Uterus (tissue), 3 donors: ENCODE measurements at regions not wholly inside any gene's neighbourhood (a gene's known extent, or its start where the extent isn't known, plus 50 kb on each side); places are given as distances from the start of the nearest gene placed in this dataset.

ENCODE experiments used
- DNase-seq, 2 donors: peaks; one replicate each; pipeline ENCODE4 v3.0.0-alpha.2; 2019 to 2020
- H3K27ac ChIP-seq, 2 donors: fragments of 200-600 bp; sonication (generic); 1 replicate in 1 of 2; 2 replicates in 1 of 2; pipeline ENCODE4 v1.5.1; 2016 to 2018
- H3K27me3 ChIP-seq, 2 donors: fragments of 200-600 bp; sonication (generic); one replicate each; pipeline ENCODE4 v1.5.1; 2018 to 2019; ENCODE audit warnings: control low read depth in 1 of 2
- H3K36me3 ChIP-seq, 2 donors: fragments of 200-600 bp; sonication (generic); one replicate each; pipeline ENCODE4 v1.5.1; 2019; ENCODE audit warnings: control low read depth in 1 of 2
- H3K4me1 ChIP-seq, 2 donors: fragments of 200-600 bp; sonication (generic); one replicate each; pipeline ENCODE4 v1.5.1; 2018 to 2019; ENCODE audit warnings: control low read depth in 1 of 2
- H3K4me3 ChIP-seq, 2 donors: fragments of 200-600 bp; sonication (generic); 1 replicate in 1 of 2; 2 replicates in 1 of 2; pipeline ENCODE4 v1.5.1; 2018 to 2019; ENCODE audit warnings: mild to moderate bottlenecking in 1 of 2
- H3K9me3 ChIP-seq, 2 donors: fragments of 200-600 bp; sonication (generic); one replicate each; pipeline ENCODE4 v1.5.1; 2019; ENCODE audit warnings: control low read depth in 1 of 2
- POLR2A ChIP-seq, 2 donors: fragments of 450-650 bp; IDR thresholded peaks; one replicate each; pipeline ENCODE4 v1.6.1; 2016; ENCODE audit warnings: antibody characterized with exemption in 2 of 2, mild to moderate bottlenecking in 1 of 2, moderate library complexity in 1 of 2
- intact Hi-C: fragments of 100-400 bp; cut with DNase I; formaldehyde crosslinking; loops from one replicate; pipeline ENCODE4 v1.15.1; 2023; ENCODE audit warnings: low total_unique reads
- TF ChIP-seq, protein P1 (sequence below), 4 experiments: fragments of 200-600 bp in 2 of 4; fragments of 450-650 bp in 2 of 4; sonication (generic) in 2 of 4; IDR thresholded peaks; one replicate each; pipeline ENCODE4 v1.5.1; 2016 to 2019; ENCODE audit warnings: antibody characterized with exemption in 4 of 4, mild to moderate bottlenecking in 2 of 4, moderate library complexity in 1 of 4
- donor health status: DM: yes; HTN: yes; CAD: no.

DNA sequence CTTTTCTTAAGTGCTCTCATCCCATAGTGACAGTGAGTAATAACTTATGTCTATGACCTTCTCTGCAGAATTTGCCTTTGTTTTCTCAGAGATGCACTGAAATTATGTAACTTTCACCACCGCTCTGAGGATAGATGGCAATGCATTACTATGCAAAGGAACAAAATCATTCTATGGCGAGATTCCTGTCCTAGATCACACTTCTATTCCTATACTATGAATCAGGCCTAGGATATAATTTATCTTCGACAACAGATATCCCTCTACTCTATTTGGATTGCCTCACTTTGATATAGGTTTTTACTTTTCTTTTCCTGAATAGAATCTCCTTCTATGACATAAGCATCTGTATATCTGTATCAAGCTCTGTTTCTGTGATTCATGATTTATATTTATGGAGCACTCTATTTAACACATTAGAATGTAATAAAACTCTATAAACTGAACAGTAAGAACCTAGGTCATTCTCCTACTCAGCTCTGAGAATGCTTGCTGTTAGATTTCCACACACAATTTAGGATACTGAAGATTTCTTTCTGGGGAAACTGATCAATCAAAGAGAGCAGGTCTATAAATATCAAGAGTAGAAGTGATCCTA lies 1082.3 kb upstream of the ADGRL3 start:
- no peak overlapping the region for H3K27ac ChIP-seq
- TF ChIP-seq POLR2A (IDR thresholded peaks at IDR 0.05) = no peak
- TF ChIP-seq, protein P1, sequence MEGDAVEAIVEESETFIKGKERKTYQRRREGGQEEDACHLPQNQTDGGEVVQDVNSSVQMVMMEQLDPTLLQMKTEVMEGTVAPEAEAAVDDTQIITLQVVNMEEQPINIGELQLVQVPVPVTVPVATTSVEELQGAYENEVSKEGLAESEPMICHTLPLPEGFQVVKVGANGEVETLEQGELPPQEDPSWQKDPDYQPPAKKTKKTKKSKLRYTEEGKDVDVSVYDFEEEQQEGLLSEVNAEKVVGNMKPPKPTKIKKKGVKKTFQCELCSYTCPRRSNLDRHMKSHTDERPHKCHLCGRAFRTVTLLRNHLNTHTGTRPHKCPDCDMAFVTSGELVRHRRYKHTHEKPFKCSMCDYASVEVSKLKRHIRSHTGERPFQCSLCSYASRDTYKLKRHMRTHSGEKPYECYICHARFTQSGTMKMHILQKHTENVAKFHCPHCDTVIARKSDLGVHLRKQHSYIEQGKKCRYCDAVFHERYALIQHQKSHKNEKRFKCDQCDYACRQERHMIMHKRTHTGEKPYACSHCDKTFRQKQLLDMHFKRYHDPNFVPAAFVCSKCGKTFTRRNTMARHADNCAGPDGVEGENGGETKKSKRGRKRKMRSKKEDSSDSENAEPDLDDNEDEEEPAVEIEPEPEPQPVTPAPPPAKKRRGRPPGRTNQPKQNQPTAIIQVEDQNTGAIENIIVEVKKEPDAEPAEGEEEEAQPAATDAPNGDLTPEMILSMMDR (IDR thresholded peaks at IDR 0.05) = no peak
- no peaks in the 10 kb centered on the region for H3K27me3 ChIP-seq
- H3K4me3 ChIP-seq = no peak overlapping the region
- H3K4me1 ChIP-seq = no peaks in the 10 kb centered on the region
- peaks cover 0 to 5% of the 10 kb centered on the region in 2 donors for H3K36me3 ChIP-seq
- no peaks in the 10 kb centered on the region for H3K9me3 ChIP-seq
- intact Hi-C loops = no loop called here
- no peak for DNase-seq

DNA sequence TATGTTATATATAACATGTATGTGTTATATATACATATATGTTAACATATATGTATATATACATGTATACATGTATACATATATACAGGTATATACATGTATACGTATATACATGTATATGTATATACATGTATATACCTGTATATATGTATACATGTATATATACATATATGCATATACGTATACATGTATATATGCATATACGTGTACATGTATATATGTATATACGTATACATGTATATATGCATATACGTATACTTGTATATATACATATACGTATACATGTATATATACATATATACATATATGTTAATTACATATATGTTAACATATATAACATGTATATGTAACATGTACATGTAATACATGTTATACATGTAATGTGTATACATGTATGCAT lies 1077.3 kb upstream of the ADGRL3 start:
- no peaks in the 10 kb centered on the region for H3K4me1 ChIP-seq
- H3K4me3 ChIP-seq = no peak overlapping the region
- no peaks in the 10 kb centered on the region for H3K9me3 ChIP-seq
- H3K36me3 ChIP-seq = no peaks in the 10 kb centered on the region
- H3K27me3 ChIP-seq = no peaks in the 10 kb centered on the region
- TF ChIP-seq, protein P1 (IDR thresholded peaks at IDR 0.05) = no peak
- TF ChIP-seq POLR2A (IDR thresholded peaks at IDR 0.05) = no peak
- no peak for DNase-seq
- intact Hi-C loops = no loop called here
- H3K27ac ChIP-seq = no peak overlapping the region

DNA sequence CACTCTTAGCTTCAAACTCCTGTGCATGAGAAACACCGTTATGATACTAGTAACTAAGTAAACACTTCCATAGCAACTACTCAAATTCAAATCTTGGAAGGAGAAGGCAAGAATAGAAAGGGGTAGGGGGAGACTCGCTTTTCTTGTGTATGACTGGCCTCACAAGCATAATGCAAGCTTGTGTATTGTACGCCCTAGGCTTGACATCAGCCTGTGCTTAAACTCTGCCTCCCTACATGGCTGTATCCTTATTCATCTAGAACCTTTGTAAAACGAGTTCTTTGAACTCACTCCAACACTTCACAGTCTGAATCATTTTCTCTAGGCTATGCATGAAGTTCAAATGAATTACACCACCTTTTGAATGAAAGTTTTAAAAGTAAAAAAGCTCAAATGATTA lies 1071.2 kb upstream of the ADGRL3 start:
- Histone ChIP-seq H3K4me1 (no peaks in the 10 kb centered on the region), H3K36me3 (no peaks in the 10 kb centered on the region), H3K9me3 (no peaks in the 10 kb centered on the region), H3K27ac (no peak overlapping the region), H3K27me3 (no peaks in the 10 kb centered on the region), H3K4me3 (no peak overlapping the region)
- no peak for DNase-seq
- TF ChIP-seq, protein P1 (IDR thresholded peaks at IDR 0.05) = no peak
- TF ChIP-seq POLR2A (IDR thresholded peaks at IDR 0.05) = no peak
- intact Hi-C loops = no loop called here

DNA sequence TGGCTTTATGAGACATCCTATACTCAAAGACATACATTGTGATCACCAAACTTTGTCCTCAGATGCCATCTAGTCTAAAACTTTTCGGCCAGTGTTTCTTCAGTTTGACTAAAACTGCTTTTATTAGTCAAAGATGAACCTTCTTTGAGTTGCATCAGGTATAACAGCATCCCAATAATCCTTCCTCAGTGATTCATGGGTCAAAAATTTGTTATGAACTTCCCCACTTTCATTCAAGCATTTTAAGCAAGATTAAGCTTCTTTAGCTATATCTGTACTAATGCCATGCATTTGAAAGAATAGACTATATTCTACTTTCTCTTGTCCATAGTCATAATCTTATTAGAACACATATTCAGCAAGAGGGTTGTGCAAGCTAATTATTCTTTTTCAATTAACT lies 1070.4 kb upstream of the ADGRL3 start:
- Histone ChIP-seq H3K4me1 (no peaks in the 10 kb centered on the region), H3K27me3 (no peaks in the 10 kb centered on the region), H3K4me3 (no peak overlapping the region), H3K27ac (no peak overlapping the region), H3K9me3 (no peaks in the 10 kb centered on the region), H3K36me3 (no peaks in the 10 kb centered on the region)
- no peak for DNase-seq
- no peak for TF ChIP-seq POLR2A (IDR thresholded peaks at IDR 0.05)
- TF ChIP-seq, protein P1 (IDR thresholded peaks at IDR 0.05) = no peak
- intact Hi-C loops = no loop called here

DNA sequence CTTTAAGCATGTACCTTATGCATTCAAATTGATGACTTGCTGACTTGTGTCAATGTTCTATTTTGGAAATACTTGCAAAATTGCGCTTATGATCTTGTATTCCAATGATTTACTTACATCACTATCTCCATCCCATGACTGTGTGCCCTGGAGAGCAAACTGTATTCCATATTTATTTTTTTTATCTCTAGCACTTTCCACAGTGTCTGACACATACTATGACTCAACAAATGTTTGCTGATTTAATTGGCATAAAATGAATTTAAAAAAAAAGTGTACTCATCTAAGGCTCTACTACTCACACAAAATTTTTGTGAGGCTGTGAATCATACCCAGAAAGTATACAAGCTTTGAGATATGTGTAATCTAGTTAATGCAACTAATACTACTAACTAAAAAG lies 1066.8 kb upstream of the ADGRL3 start:
- Histone ChIP-seq H3K27me3 (no peaks in the 10 kb centered on the region), H3K4me1 (no peaks in the 10 kb centered on the region), H3K4me3 (no peak overlapping the region), H3K36me3 (no peaks in the 10 kb centered on the region), H3K9me3 (no peaks in the 10 kb centered on the region), H3K27ac (no peak overlapping the region)
- TF ChIP-seq POLR2A (IDR thresholded peaks at IDR 0.05) = no peak
- TF ChIP-seq, protein P1 (IDR thresholded peaks at IDR 0.05) = no peak
- intact Hi-C loops = no loop called here
- DNase-seq = no peak
